ENCODE measurements at regions not wholly inside any gene's neighbourhood (a gene's known extent, or its start where the extent isn't known, plus 50 kb on each side); places are given as distances from the start of the nearest gene placed in this dataset.

DNA sequence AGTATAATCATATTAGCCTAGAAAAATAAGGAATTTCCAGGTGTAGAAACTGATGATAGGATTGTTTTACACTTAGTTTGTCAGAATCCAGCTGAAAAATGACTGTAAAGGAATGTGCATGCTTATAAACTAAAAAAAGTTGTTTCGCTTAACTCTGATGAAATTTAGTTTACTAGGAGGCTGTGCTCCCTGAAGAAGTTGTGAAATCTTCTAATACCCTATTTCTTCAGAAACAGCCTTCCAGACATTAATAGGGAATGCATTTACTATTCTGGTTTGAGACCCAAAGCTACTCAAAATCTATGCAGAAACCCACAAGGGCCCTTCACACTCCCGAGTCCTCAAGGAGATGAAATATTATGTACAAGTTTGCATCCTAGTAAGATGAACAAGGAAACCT, 105.5 kb upstream of the SSTR4 start:
- TF ChIP-seq EZH2 (IDR thresholded peaks at IDR 0.05; ENCODE audit: insufficient read depth, poor library complexity, severe bottlenecking) (no peak), EZH2phosphoT487 (IDR thresholded peaks at IDR 0.05; ENCODE audit: insufficient read depth, low read depth) (no peak)
